Astrocyte (in vitro differentiated cells and primary cell): ENCODE measurements at regions not wholly inside any gene's neighbourhood (a gene's known extent, or its start where the extent isn't known, plus 50 kb on each side); places are given as distances from the start of the nearest gene placed in this dataset.
"Not testable (repeated sequence)": the region's sequence is repeated elsewhere in the genome, so short reads cannot be mapped to it uniquely, and the experiment has no call there.

Experiments
- DNase-seq: peaks from one replicate; pipeline ENCODE4 v3.0.0-alpha.2; 2010; ENCODE audit warnings: low read depth
- FAIRE-seq: peaks from 2 replicates; lab custom pipeline; 2011; peaks lifted over from hg19 to GRCh38; lab: Jason Lieb, UNC
- H2AFZ ChIP-seq: 2 replicates; pipeline ENCODE4 v1.6.0; 2012; ENCODE audit warnings: low read depth, low read length, inconsistent platforms
- H3K27ac ChIP-seq: 2 replicates; pipeline ENCODE4 v1.5.1; 2011; ENCODE audit warnings: low read depth, low read length, inconsistent platforms
- H3K27me3 ChIP-seq: 2 replicates; pipeline ENCODE4 v1.6.0; 2011; ENCODE audit warnings: low read length, inconsistent platforms; ENCODE audit not compliant: insufficient read depth
- H3K36me3 ChIP-seq: 2 replicates; pipeline ENCODE4 v1.5.1; 2011; ENCODE audit warnings: low read length, inconsistent platforms; ENCODE audit not compliant: insufficient read depth
- H3K4me1 ChIP-seq: 2 replicates; pipeline ENCODE4 v1.5.1; 2011; ENCODE audit warnings: low read length, inconsistent platforms; ENCODE audit not compliant: insufficient read depth
- H3K4me2 ChIP-seq: 2 replicates; pipeline ENCODE4 v1.6.0; 2012; ENCODE audit warnings: low read length, inconsistent platforms
- H3K4me3 ChIP-seq: 2 replicates; pipeline ENCODE4 v1.5.1; 2011; ENCODE audit warnings: low read depth, mild to moderate bottlenecking, low read length, inconsistent platforms; ENCODE audit not compliant: insufficient read depth
- H3K79me2 ChIP-seq: 2 replicates; pipeline ENCODE4 v1.6.0; 2012; ENCODE audit warnings: mild to moderate bottlenecking, low read length, inconsistent platforms; ENCODE audit not compliant: insufficient read depth
- H3K9ac ChIP-seq: 2 replicates; pipeline ENCODE4 v1.6.0; 2012; ENCODE audit warnings: mild to moderate bottlenecking, low read length, inconsistent platforms
- H3K9me3 ChIP-seq: 2 replicates; pipeline ENCODE4 v1.5.1; 2012; ENCODE audit warnings: low read depth, mild to moderate bottlenecking, low read length, inconsistent platforms; ENCODE audit not compliant: insufficient read depth
- H4K20me1 ChIP-seq: 2 replicates; pipeline ENCODE4 v1.6.0; 2012; ENCODE audit warnings: low read length, inconsistent platforms; ENCODE audit not compliant: insufficient read depth
- H3K27ac Mint-ChIP-seq: one replicate; pipeline ENCODE4 v1.8.0; 2021; ENCODE audit warnings: mild to moderate bottlenecking, mixed read lengths; ENCODE audit not compliant: unreplicated experiment
- H3K27me3 Mint-ChIP-seq: one replicate; pipeline ENCODE4 v1.8.0; 2021; ENCODE audit warnings: low read depth, mixed read lengths; ENCODE audit not compliant: unreplicated experiment
- H3K36me3 Mint-ChIP-seq: one replicate; pipeline ENCODE4 v1.8.0; 2021; ENCODE audit warnings: low read depth, mixed read lengths; ENCODE audit not compliant: unreplicated experiment
- H3K4me1 Mint-ChIP-seq: one replicate; pipeline ENCODE4 v1.8.0; 2021; ENCODE audit warnings: low read depth, mixed read lengths; ENCODE audit not compliant: unreplicated experiment
- H3K4me3 Mint-ChIP-seq: one replicate; pipeline ENCODE4 v1.8.0; 2021; ENCODE audit warnings: mild to moderate bottlenecking, moderate library complexity, mixed read lengths; ENCODE audit not compliant: unreplicated experiment
- H3K9me3 Mint-ChIP-seq: one replicate; pipeline ENCODE4 v1.8.0; 2021; ENCODE audit warnings: mild to moderate bottlenecking, mixed read lengths; ENCODE audit not compliant: unreplicated experiment
- EZH2 ChIP-seq: IDR thresholded peaks from 2 replicates; pipeline ENCODE4 v1.6.1; 2012; ENCODE audit warnings: mild to moderate bottlenecking, low read length, inconsistent platforms; ENCODE audit not compliant: insufficient read depth
- TF ChIP-seq, protein P1 (sequence below): IDR thresholded peaks from 2 replicates; pipeline ENCODE4 v1.5.1; 2011; ENCODE audit warnings: low read depth, mild to moderate bottlenecking, inconsistent platforms, low read length, moderate library complexity; ENCODE audit not compliant: insufficient read depth

- Mint-ChIP-seq H3K9me3 (no peaks in the 10 kb centered on the region), H3K36me3 (no peaks in the 10 kb centered on the region), H3K27ac (no peak overlapping the region), H3K4me3 (no peak overlapping the region), H3K4me1 (no peaks in the 10 kb centered on the region), H3K27me3 (no peaks in the 10 kb centered on the region)
- H3K9ac ChIP-seq = no peak overlapping the region
- H3K4me3 ChIP-seq = no peak overlapping the region
- H2AFZ ChIP-seq = no peak overlapping the region
- no peak overlapping the region for H3K4me2 ChIP-seq
- no peaks in the 10 kb centered on the region for H3K79me2 ChIP-seq
- H3K9me3 ChIP-seq = no peaks in the 10 kb centered on the region
- H3K27ac ChIP-seq = no peak overlapping the region
- H3K36me3 ChIP-seq = no peaks in the 10 kb centered on the region
- no peaks in the 10 kb centered on the region for H3K4me1 ChIP-seq
- no peak for FAIRE-seq
- no peaks in the 10 kb centered on the region for H4K20me1 ChIP-seq
- no peak for DNase-seq
- no peak for TF ChIP-seq EZH2
- TF ChIP-seq, protein P1, sequence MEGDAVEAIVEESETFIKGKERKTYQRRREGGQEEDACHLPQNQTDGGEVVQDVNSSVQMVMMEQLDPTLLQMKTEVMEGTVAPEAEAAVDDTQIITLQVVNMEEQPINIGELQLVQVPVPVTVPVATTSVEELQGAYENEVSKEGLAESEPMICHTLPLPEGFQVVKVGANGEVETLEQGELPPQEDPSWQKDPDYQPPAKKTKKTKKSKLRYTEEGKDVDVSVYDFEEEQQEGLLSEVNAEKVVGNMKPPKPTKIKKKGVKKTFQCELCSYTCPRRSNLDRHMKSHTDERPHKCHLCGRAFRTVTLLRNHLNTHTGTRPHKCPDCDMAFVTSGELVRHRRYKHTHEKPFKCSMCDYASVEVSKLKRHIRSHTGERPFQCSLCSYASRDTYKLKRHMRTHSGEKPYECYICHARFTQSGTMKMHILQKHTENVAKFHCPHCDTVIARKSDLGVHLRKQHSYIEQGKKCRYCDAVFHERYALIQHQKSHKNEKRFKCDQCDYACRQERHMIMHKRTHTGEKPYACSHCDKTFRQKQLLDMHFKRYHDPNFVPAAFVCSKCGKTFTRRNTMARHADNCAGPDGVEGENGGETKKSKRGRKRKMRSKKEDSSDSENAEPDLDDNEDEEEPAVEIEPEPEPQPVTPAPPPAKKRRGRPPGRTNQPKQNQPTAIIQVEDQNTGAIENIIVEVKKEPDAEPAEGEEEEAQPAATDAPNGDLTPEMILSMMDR = no peak
- no peaks in the 10 kb centered on the region for H3K27me3 ChIP-seq
Observed at GRCh38 chr13:18921063-18921462, 260.6 kb downstream of the TUBA3C start.

GRCh38 chr13:18905096-18905495, 276.5 kb downstream of the TUBA3C start:
- H3K9me3 Mint-ChIP-seq, H3K9me3 ChIP-seq, H3K4me2 ChIP-seq, H3K27me3 Mint-ChIP-seq, H4K20me1 ChIP-seq, DNase-seq, H3K27me3 ChIP-seq, H3K79me2 ChIP-seq, H3K4me3 Mint-ChIP-seq, H3K4me1 Mint-ChIP-seq, FAIRE-seq, H2AFZ ChIP-seq, H3K36me3 Mint-ChIP-seq, H3K27ac ChIP-seq, H3K9ac ChIP-seq, H3K27ac Mint-ChIP-seq, H3K4me3 ChIP-seq, H3K4me1 ChIP-seq, H3K36me3 ChIP-seq: not testable (repeated sequence)

DNA sequence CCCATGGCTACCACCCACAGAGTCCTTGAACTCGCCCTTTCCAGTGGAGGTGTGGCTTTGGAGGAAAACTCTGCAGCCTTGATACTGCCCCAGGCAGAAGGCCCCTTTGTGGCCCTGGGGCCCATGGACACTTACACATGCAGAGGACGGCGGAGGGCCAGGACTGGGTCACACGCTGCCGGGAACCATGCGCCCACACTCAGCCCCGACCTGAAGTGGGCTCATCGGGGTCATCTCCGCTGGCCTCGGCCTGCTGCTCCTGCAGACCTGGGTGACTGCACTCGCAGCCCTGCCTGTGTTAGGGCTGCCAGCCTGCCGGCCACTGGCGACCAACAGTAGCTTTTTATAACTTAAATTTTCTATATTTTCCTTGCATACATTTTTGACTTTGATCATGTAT, 286.2 kb downstream of the TUBA3C start:
- H3K79me2 ChIP-seq, H3K9me3 ChIP-seq, FAIRE-seq, H3K27me3 ChIP-seq, H3K4me3 Mint-ChIP-seq, H3K9ac ChIP-seq, H3K36me3 ChIP-seq, H3K4me3 ChIP-seq, DNase-seq, H2AFZ ChIP-seq, H3K4me1 Mint-ChIP-seq, H3K4me1 ChIP-seq, H3K36me3 Mint-ChIP-seq, H4K20me1 ChIP-seq, H3K27ac ChIP-seq, H3K4me2 ChIP-seq, H3K27ac Mint-ChIP-seq, H3K27me3 Mint-ChIP-seq: not testable (repeated sequence)
- peaks cover 14% of the 10 kb centered on the region for H3K9me3 Mint-ChIP-seq

DNA sequence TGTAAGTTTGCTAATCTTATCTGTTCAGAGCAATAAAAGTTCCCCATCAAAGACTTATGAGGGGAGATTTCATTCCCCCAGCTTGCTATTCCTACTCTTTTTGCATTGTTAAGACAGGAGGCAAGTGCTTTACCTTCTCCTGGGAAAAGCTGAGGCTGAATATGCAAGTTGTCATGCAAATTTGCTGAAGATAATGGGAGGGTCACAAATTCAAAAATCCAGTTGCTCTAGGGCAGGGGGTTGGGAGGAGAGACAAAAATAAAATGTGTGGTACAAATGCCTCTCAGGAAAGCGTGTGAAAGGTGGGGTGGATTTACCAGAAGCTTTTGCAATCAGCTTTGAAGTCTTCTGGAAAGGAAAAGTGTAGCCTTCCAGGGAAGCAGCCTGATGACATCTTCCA, 290.4 kb downstream of the TUBA3C start:
- H3K27ac Mint-ChIP-seq, H3K27me3 Mint-ChIP-seq, H3K9me3 ChIP-seq, H3K4me2 ChIP-seq, DNase-seq, H3K4me1 ChIP-seq, H3K4me3 Mint-ChIP-seq, H3K36me3 Mint-ChIP-seq, H3K4me3 ChIP-seq, FAIRE-seq, H3K27me3 ChIP-seq, H3K27ac ChIP-seq, H3K79me2 ChIP-seq, H3K9ac ChIP-seq, H3K4me1 Mint-ChIP-seq, H4K20me1 ChIP-seq, H2AFZ ChIP-seq, H3K36me3 ChIP-seq: not testable (repeated sequence)
- peaks cover 14% of the 10 kb centered on the region for H3K9me3 Mint-ChIP-seq

DNA sequence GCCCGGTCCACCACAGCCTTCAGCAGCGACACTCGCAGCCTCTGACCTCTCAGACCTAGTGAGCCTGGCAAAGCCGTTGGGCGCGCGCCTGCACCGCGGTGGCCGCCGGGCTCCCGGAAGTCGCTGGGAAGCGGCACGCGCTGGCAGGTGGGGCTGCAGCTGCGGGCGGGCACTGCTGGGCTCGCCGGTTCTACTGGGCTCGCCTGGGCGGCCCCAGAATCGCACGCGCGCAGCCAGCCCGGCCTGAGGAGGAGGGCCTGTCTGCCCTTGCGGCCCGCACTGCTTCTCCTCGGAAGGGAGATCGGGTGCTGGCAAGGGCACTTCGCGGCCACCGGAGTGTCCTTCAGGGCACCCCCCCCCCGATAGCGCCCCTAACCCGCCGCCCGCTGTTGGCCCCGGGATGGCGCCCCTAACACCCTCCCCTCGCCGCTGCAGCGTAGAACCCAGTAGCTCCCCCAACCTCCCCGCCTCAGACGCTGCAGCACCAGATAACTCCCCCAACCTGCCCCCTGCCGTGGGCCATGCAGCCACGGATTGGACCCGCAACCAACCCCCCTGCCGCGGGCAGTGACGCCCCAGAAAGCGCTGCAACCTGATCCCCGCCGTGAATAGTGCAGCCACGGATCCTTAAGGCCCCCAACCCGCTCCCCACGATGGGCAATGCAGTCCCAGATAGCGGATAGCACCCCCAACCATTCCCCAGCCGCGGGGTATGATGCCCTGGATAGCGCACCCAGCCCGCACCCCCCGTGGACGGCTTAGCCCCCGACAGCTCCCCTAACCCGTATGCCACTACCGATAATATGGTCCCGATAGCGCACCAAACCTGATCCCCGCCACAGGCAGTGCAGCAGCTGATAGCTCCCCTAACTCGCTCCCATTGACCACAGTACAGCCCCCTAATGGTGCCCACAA, 306.5 kb downstream of the TUBA3C start:
- H3K27ac Mint-ChIP-seq, FAIRE-seq, H3K27me3 ChIP-seq, H3K9ac ChIP-seq, H3K27me3 Mint-ChIP-seq, H3K79me2 ChIP-seq, H3K27ac ChIP-seq, H2AFZ ChIP-seq, H3K9me3 ChIP-seq, H3K4me2 ChIP-seq, H3K9me3 Mint-ChIP-seq, H3K4me1 Mint-ChIP-seq, H3K4me3 Mint-ChIP-seq, H3K4me3 ChIP-seq, H4K20me1 ChIP-seq, H3K4me1 ChIP-seq, DNase-seq, H3K36me3 Mint-ChIP-seq, H3K36me3 ChIP-seq: not testable (repeated sequence)
